OCI-LY3 (cell line): ENCODE measurements at regions not wholly inside any gene's neighbourhood (a gene's known extent, or its start where the extent isn't known, plus 50 kb on each side); places are given as distances from the start of the nearest gene placed in this dataset.
"Not testable (repeated sequence)": the region's sequence is repeated elsewhere in the genome, so short reads cannot be mapped to it uniquely, and the experiment has no call there.

Experiments used
- H2AFZ ChIP-seq: fragments of 200-600, 300-600 bp; shearing (Covaris generic); 2 replicates; pipeline ENCODE4 v1.6.0; 2014; ENCODE audit warnings: antibody characterized with exemption, low read depth, low read length
- H3K27ac ChIP-seq: fragments of 200-600, 300-600 bp; sonication (generic); 2 replicates; pipeline ENCODE4 v1.5.1; 2014; ENCODE audit warnings: mild to moderate bottlenecking, low read length, moderate library complexity, mixed read lengths
- H3K27me3 ChIP-seq: fragments of 200-600, 300-600 bp; sonication (generic); 2 replicates; pipeline ENCODE4 v1.6.1; 2014; ENCODE audit warnings: low read depth, low read length, mixed read lengths
- H3K36me3 ChIP-seq: fragments of 200-600, 300-600 bp; sonication (generic); replicated peaks from 2 replicates; pipeline ENCODE3; 2014; ENCODE audit warnings: low read depth, low read length, mixed read lengths
- H3K4me1 ChIP-seq: fragments of 300-600, 200-600 bp; sonication (generic); 2 replicates; pipeline ENCODE4 v1.6.1; 2014; ENCODE audit warnings: low read length, mixed read lengths
- H3K4me2 ChIP-seq: fragments of 200-600, 300-600 bp; sonication (generic); 2 replicates; pipeline ENCODE4 v1.6.1; 2014; ENCODE audit warnings: low read length, mixed read lengths
- H3K4me3 ChIP-seq: fragments of 300-600, 200-600 bp; sonication (generic); 2 replicates; pipeline ENCODE4 v1.5.1; 2014; ENCODE audit warnings: antibody characterized with exemption, mild to moderate bottlenecking, low read length, moderate library complexity
- H3K79me2 ChIP-seq: fragments of 300-600, 200-600 bp; shearing (Covaris generic); 2 replicates; pipeline ENCODE4 v1.6.1; 2014; ENCODE audit warnings: mild to moderate bottlenecking, low read length, mixed read lengths
- H3K9ac ChIP-seq: fragments of 300-600, 200-600 bp; shearing (Covaris generic); 2 replicates; pipeline ENCODE4 v1.6.0; 2014; ENCODE audit warnings: mild to moderate bottlenecking, low read length, moderate library complexity
- H3K9me3 ChIP-seq: fragments of 200-600, 300-600 bp; shearing (Covaris generic); 2 replicates; pipeline ENCODE4 v1.6.1; 2014; ENCODE audit warnings: low read length, mixed read lengths; ENCODE audit not compliant: insufficient read depth
- H4K20me1 ChIP-seq: fragments of 200-600, 300-600 bp; sonication (generic); 2 replicates; pipeline ENCODE4 v1.6.1; 2016; ENCODE audit warnings: low read length, mixed read lengths; ENCODE audit not compliant: insufficient read depth
- CTCF ChIP-seq: fragments of 200-600, 300-600 bp; sonication (generic); IDR thresholded peaks from 2 replicates; pipeline ENCODE4 v1.5.1; 2014; ENCODE audit warnings: antibody characterized with exemption, low read length, low read depth
- EZH2phosphoT487 ChIP-seq: fragments of 200-600 bp; shearing (Covaris generic); IDR thresholded peaks from 2 replicates; pipeline ENCODE4 v1.6.1; 2018; ENCODE audit warnings: antibody characterized with exemption, mixed run types, low read depth

DNA sequence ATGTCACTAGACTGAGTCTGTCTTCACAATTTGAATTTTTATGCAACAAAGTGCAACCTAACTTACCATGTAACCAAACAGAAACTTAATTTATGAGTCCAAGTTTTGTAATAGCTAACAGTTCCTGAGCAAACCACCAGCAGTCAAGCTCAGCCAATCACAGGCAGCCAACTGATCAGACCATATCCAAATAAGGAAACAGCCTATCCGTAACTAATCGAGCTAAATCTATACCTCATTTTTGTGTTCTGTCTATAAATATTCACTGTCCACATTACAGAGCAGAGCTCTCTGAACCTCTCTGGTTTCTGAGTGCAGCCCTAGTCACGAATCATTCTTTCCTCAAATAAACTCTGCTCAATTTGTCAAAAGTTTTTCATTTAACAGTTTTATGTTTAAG lies 367.6 kb downstream of the PRR32 start:
- H3K9ac ChIP-seq: no peak overlapping the region
- no peaks in the 10 kb centered on the region for H3K9me3 ChIP-seq
- TF ChIP-seq CTCF (no peak), EZH2phosphoT487 (no peak)
- no peak overlapping the region for H2AFZ ChIP-seq
- no peaks in the 10 kb centered on the region for H3K79me2 ChIP-seq
- no peaks in the 10 kb centered on the region for H3K27me3 ChIP-seq
- H3K4me1 ChIP-seq: no peaks in the 10 kb centered on the region
- H3K4me2 ChIP-seq: no peak overlapping the region
- no peaks in the 10 kb centered on the region for H3K36me3 ChIP-seq
- H3K4me3 ChIP-seq: no peak overlapping the region
- no peak overlapping the region for H3K27ac ChIP-seq
- no peaks in the 10 kb centered on the region for H4K20me1 ChIP-seq

- TF ChIP-seq EZH2phosphoT487 (no peak), CTCF (no peak)
- Histone ChIP-seq H3K27me3 (no peaks in the 10 kb centered on the region), H2AFZ (no peak overlapping the region), H3K36me3 (no peaks in the 10 kb centered on the region), H3K4me3 (no peak overlapping the region), H3K27ac (no peak overlapping the region), H3K4me1 (no peaks in the 10 kb centered on the region), H4K20me1 (no peaks in the 10 kb centered on the region), H3K9ac (no peak overlapping the region), H3K79me2 (no peaks in the 10 kb centered on the region), H3K9me3 (no peaks in the 10 kb centered on the region), H3K4me2 (no peak overlapping the region)
Measured at GRCh38 chrX:127190381-127190780, 370.9 kb downstream of the PRR32 start.

DNA sequence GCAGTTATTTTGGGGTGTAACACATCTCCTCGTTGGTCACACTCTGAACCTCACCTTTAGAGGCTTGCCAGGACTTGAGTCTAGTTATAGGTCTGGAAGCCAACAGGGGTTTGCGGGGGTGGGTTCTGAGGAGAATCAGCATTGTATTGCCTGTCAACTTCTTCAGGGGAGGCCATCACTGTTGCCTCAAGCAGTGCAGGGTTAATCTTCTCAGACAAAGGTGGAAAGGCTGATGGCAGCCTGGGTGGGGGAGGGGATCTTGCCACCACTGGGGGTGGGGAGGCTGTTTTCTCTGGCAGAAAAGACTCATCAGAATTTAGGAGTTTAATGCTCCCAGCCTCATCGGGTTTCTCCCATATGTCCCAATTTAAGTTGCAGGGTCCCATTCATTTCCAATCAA lies 387.8 kb downstream of the PRR32 start:
- Histone ChIP-seq H4K20me1 (no peaks in the 10 kb centered on the region), H3K4me1 (no peaks in the 10 kb centered on the region), H3K4me2 (no peak overlapping the region), H3K9me3 (no peaks in the 10 kb centered on the region), H2AFZ (no peak overlapping the region), H3K4me3 (no peak overlapping the region), H3K27ac (no peak overlapping the region), H3K9ac (no peak overlapping the region), H3K36me3 (no peaks in the 10 kb centered on the region), H3K79me2 (no peaks in the 10 kb centered on the region), H3K27me3 (no peaks in the 10 kb centered on the region)
- no peak for TF ChIP-seq CTCF

GRCh38 chrX:127221821-127222220 lies 402.3 kb downstream of the PRR32 start:
- not testable (repeated sequence) for H3K4me3 ChIP-seq, H3K9me3 ChIP-seq, H3K27ac ChIP-seq, H3K79me2 ChIP-seq, H3K4me2 ChIP-seq, H3K27me3 ChIP-seq, H3K9ac ChIP-seq, H3K4me1 ChIP-seq, H3K36me3 ChIP-seq, H4K20me1 ChIP-seq, H2AFZ ChIP-seq

DNA sequence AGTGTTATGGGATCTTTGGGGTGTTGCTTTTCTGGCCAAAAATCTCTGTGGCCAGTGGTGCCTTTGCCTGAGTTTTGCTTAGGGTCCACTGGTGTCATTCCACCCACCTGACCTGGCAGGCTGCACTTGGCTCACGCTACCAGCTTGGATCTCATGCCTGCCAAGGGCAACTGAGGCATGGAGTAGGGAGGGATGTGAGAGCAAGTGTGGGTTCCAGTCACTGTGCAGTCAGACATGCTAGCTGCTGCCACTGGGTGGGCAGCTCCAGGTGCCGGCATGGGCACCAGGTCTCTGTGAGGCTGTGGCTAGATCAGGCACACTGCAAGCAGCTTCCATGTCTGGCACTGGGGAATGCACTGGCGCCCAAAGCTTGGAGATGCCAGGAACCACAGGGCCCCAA lies 424.1 kb downstream of the PRR32 start:
- H3K27ac ChIP-seq: no peak overlapping the region
- TF ChIP-seq EZH2phosphoT487: no peak
- no peaks in the 10 kb centered on the region for H3K4me1 ChIP-seq
- no peak overlapping the region for H3K9ac ChIP-seq
- no peaks in the 10 kb centered on the region for H3K79me2 ChIP-seq
- H3K4me3 ChIP-seq: no peak overlapping the region
- H2AFZ ChIP-seq: no peak overlapping the region
- no peaks in the 10 kb centered on the region for H3K27me3 ChIP-seq
- no peaks in the 10 kb centered on the region for H4K20me1 ChIP-seq
- H3K36me3 ChIP-seq: no peaks in the 10 kb centered on the region
- H3K4me2 ChIP-seq: no peak overlapping the region
- no peaks in the 10 kb centered on the region for H3K9me3 ChIP-seq
